GM06990 (cell line): ENCODE measurements at regions not wholly inside any gene's neighbourhood (a gene's known extent, or its start where the extent isn't known, plus 50 kb on each side); places are given as distances from the start of the nearest gene placed in this dataset.
A peak's percentile ranks its signal among the peaks of the same experiment; 100 is the strongest.

Experiments used
- DNase-seq: peaks from one replicate; pipeline ENCODE4 v3.0.0-alpha.2; 2011; ENCODE audit not compliant: insufficient read length; ENCODE audit errors: extremely low read depth
- H3K27me3 ChIP-seq: replicated peaks from 2 replicates; pipeline ENCODE4 v1.6.0; 2011; ENCODE audit warnings: low read length; ENCODE audit not compliant: control insufficient read depth, insufficient read depth
- H3K36me3 ChIP-seq: 2 replicates; pipeline ENCODE4 v1.5.1; 2011; ENCODE audit warnings: low read length; ENCODE audit not compliant: control insufficient read depth, insufficient read depth
- H3K4me3 ChIP-seq: replicated peaks from 2 replicates; pipeline ENCODE4 v1.5.1; 2011; ENCODE audit warnings: low read depth, mild to moderate bottlenecking, control low read depth, low read length
- CTCF ChIP-seq: IDR thresholded peaks from 2 replicates; pipeline ENCODE4 v1.5.1; 2011; ENCODE audit warnings: low read length, control low read depth, mild to moderate bottlenecking, inconsistent platforms; ENCODE audit not compliant: insufficient read depth, poor library complexity, severe bottlenecking

GRCh38 chr2:224309176-224309575 is 92.7 kb downstream of the FAM124B start:
- Histone ChIP-seq H3K27me3 (no peaks in the 10 kb centered on the region), H3K4me3 (no peak overlapping the region), H3K36me3 (no peaks in the 10 kb centered on the region)
- TF ChIP-seq CTCF = no peak
- no peak for DNase-seq

- DNase-seq = peak; percentile 13
- TF ChIP-seq CTCF = no peak
- Histone ChIP-seq H3K27me3 (no peaks in the 10 kb centered on the region), H3K36me3 (no peaks in the 10 kb centered on the region), H3K4me3 (no peak overlapping the region)
Observed at GRCh38 chr2:224308272-224308911, 93.5 kb downstream of the FAM124B start.

- DNase-seq = no peak
- TF ChIP-seq CTCF = no peak
Observed at GRCh38 chr2:224302952-224303351, 99.0 kb downstream of the FAM124B start.

GRCh38 chr2:224293976-224294375 is 107.9 kb downstream of the FAM124B start:
- Histone ChIP-seq H3K36me3 (no peaks in the 10 kb centered on the region), H3K4me3 (no peak overlapping the region), H3K27me3 (no peaks in the 10 kb centered on the region)
- TF ChIP-seq CTCF = no peak
- DNase-seq = no peak

More at GRCh38 chr2:224302952-224303351, 99.0 kb downstream of the FAM124B start:
- Histone ChIP-seq H3K4me3 (no peak overlapping the region), H3K27me3 (no peaks in the 10 kb centered on the region), H3K36me3 (no peaks in the 10 kb centered on the region)

- H3K36me3 ChIP-seq = no peaks in the 10 kb centered on the region
- no peak for DNase-seq
- no peak overlapping the region for H3K4me3 ChIP-seq
- H3K27me3 ChIP-seq = no peaks in the 10 kb centered on the region; the same call in 1 of the 2 replicates
- TF ChIP-seq CTCF = no peak
Observed at GRCh38 chr2:224287531-224287930, 114.4 kb downstream of the FAM124B start.

- Histone ChIP-seq H3K4me3 (no peak overlapping the region), H3K27me3 (no peaks in the 10 kb centered on the region; the same call in none of the 2 replicates), H3K36me3 (no peaks in the 10 kb centered on the region)
- TF ChIP-seq CTCF = no peak
- no peak for DNase-seq
Observed at GRCh38 chr2:224286923-224287322, 115.0 kb downstream of the FAM124B start.
